ENCODE measurements at regions not wholly inside any gene's neighbourhood (a gene's known extent, or its start where the extent isn't known, plus 50 kb on each side); places are given as distances from the start of the nearest gene placed in this dataset.
"Not testable (repeated sequence)": the region's sequence is repeated elsewhere in the genome, so short reads cannot be mapped to it uniquely, and the experiment has no call there.

GRCh38 chr14:41549821-41550607, 56.7 kb upstream of the LRFN5 start:
- DNase-seq (ENCODE audit: low read depth, low spot score) = no peak
- H3K27ac ChIP-seq = peak overlapping the region; percentile 63

GRCh38 chr14:41549282-41549681, 57.4 kb upstream of the LRFN5 start:
- peak overlapping the region; percentile 63 for H3K27ac ChIP-seq
- DNase-seq (ENCODE audit: low read depth, low spot score) = no peak

GRCh38 chr14:41548666-41549065, 58.0 kb upstream of the LRFN5 start:
- DNase-seq (ENCODE audit: low read depth, low spot score) = no peak
- H3K27ac ChIP-seq = no peak overlapping the region

GRCh38 chr14:41541333-41541732, 65.3 kb upstream of the LRFN5 start:
- no peak overlapping the region for H3K27ac ChIP-seq
- DNase-seq (ENCODE audit: low read depth, low spot score) = no peak

- no peak overlapping the region for H3K27ac ChIP-seq
- no peak for DNase-seq (ENCODE audit: low read depth, low spot score)
These were observed 74.4 kb upstream of the LRFN5 start for GRCh38 chr14:41532255-41532654.

GRCh38 chr14:41521891-41522290, 84.8 kb upstream of the LRFN5 start:
- H3K27ac ChIP-seq = no peak overlapping the region
- peak; percentile 74 for DNase-seq (ENCODE audit: low read depth, low spot score)

- not testable (repeated sequence) for DNase-seq (ENCODE audit: low read depth, low spot score); H3K27ac ChIP-seq
These were observed 88.6 kb upstream of the LRFN5 start for GRCh38 chr14:41518030-41518429.

- no peak for DNase-seq (ENCODE audit: low read depth, low spot score)
- no peak overlapping the region for H3K27ac ChIP-seq
These were observed 100.1 kb upstream of the LRFN5 start for GRCh38 chr14:41506552-41506951.

GRCh38 chr14:41505491-41505890, 101.2 kb upstream of the LRFN5 start:
- H3K27ac ChIP-seq = no peak overlapping the region
- DNase-seq (ENCODE audit: low read depth, low spot score) = no peak

GRCh38 chr14:41498959-41499358, 107.7 kb upstream of the LRFN5 start:
- peak; percentile 26 for DNase-seq (ENCODE audit: low read depth, low spot score)
- no peak overlapping the region for H3K27ac ChIP-seq

- no peak overlapping the region for H3K27ac ChIP-seq
- no peak for DNase-seq (ENCODE audit: low read depth, low spot score)
These were observed 116.4 kb upstream of the LRFN5 start for GRCh38 chr14:41490323-41490722.

- no peak overlapping the region for H3K27ac ChIP-seq
- DNase-seq (ENCODE audit: low read depth, low spot score) = no peak
These were observed 117.2 kb upstream of the LRFN5 start for GRCh38 chr14:41489315-41489972.

GRCh38 chr14:41488401-41488800, 118.3 kb upstream of the LRFN5 start:
- no peak for DNase-seq (ENCODE audit: low read depth, low spot score)
- H3K27ac ChIP-seq = no peak overlapping the region

- no peak overlapping the region for H3K27ac ChIP-seq
- DNase-seq (ENCODE audit: low read depth, low spot score) = no peak
These were observed 123.8 kb upstream of the LRFN5 start for GRCh38 chr14:41482861-41483260.

GRCh38 chr14:41476526-41476925, 130.2 kb upstream of the LRFN5 start:
- peak; percentile 20 for DNase-seq (ENCODE audit: low read depth, low spot score)
- no peak overlapping the region for H3K27ac ChIP-seq

- no peak overlapping the region for H3K27ac ChIP-seq
- DNase-seq (ENCODE audit: low read depth, low spot score) = no peak
These were observed 145.3 kb upstream of the LRFN5 start for GRCh38 chr14:41461380-41461779.

GRCh38 chr14:41457393-41457792, 149.3 kb upstream of the LRFN5 start:
- H3K27ac ChIP-seq = no peak overlapping the region
- no peak for DNase-seq (ENCODE audit: low read depth, low spot score)

- no peak for DNase-seq (ENCODE audit: low read depth, low spot score)
These were observed 157.6 kb upstream of the LRFN5 start for GRCh38 chr14:41449066-41449465.

GRCh38 chr14:41446008-41446407, 160.7 kb upstream of the LRFN5 start:
- no peak overlapping the region for H3K27ac ChIP-seq
- no peak for DNase-seq (ENCODE audit: low read depth, low spot score)

More at GRCh38 chr14:41449066-41449465, 157.6 kb upstream of the LRFN5 start:
- H3K27ac ChIP-seq = no peak overlapping the region

- no peak overlapping the region for H3K27ac ChIP-seq
- DNase-seq (ENCODE audit: low read depth, low spot score) = no peak
These were observed 183.2 kb upstream of the LRFN5 start for GRCh38 chr14:41423503-41423902.

- not testable (repeated sequence) for DNase-seq (ENCODE audit: low read depth, low spot score); H3K27ac ChIP-seq
These were observed 185.4 kb upstream of the LRFN5 start for GRCh38 chr14:41421308-41421707.

GRCh38 chr14:41419709-41420108, 187.0 kb upstream of the LRFN5 start:
- no peak for DNase-seq (ENCODE audit: low read depth, low spot score)
- no peak overlapping the region for H3K27ac ChIP-seq
